ENCODE measurements at regions not wholly inside any gene's neighbourhood (a gene's known extent, or its start where the extent isn't known, plus 50 kb on each side); places are given as distances from the start of the nearest gene placed in this dataset.

DNA sequence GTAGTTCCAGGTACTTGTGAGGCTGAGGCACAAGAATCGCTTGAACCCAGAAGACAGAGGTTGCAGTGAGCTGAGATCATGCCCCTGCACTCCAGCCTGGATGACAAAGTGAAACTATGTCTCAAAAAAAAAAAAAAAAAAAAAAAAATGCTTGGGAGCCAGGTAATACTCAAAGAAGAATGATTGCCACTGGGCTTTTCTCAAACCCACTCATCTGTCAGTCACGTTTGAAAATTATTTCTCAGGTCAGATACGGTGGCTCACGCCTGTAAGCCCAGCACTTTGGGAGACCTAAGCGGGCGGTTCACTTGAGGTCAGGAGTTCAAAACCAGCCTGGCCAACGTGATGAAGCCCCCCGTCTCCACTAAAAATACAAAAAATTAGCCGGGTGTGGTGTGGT lies 155.7 kb downstream of the RELL1 start:
- Histone ChIP-seq H3K27me3 (replicated peaks) (no peaks in the 10 kb centered on the region), H3K4me3 (ENCODE audit: low read depth, low read length) (no peak overlapping the region), H3K27ac (no peak overlapping the region), H3K36me3 (replicated peaks) (no peaks in the 10 kb centered on the region)
- DNase-seq = no peak
- in situ Hi-C loops (cut with HindIII; ENCODE audit: low pct_ligation_motif_present, low sequenced_read_pairs) = no loop called here
- TF ChIP-seq, protein P1, sequence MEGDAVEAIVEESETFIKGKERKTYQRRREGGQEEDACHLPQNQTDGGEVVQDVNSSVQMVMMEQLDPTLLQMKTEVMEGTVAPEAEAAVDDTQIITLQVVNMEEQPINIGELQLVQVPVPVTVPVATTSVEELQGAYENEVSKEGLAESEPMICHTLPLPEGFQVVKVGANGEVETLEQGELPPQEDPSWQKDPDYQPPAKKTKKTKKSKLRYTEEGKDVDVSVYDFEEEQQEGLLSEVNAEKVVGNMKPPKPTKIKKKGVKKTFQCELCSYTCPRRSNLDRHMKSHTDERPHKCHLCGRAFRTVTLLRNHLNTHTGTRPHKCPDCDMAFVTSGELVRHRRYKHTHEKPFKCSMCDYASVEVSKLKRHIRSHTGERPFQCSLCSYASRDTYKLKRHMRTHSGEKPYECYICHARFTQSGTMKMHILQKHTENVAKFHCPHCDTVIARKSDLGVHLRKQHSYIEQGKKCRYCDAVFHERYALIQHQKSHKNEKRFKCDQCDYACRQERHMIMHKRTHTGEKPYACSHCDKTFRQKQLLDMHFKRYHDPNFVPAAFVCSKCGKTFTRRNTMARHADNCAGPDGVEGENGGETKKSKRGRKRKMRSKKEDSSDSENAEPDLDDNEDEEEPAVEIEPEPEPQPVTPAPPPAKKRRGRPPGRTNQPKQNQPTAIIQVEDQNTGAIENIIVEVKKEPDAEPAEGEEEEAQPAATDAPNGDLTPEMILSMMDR (IDR thresholded peaks at IDR 0.05; ENCODE audit: low read depth, low read length, missing control alignments) = no peak

DNA sequence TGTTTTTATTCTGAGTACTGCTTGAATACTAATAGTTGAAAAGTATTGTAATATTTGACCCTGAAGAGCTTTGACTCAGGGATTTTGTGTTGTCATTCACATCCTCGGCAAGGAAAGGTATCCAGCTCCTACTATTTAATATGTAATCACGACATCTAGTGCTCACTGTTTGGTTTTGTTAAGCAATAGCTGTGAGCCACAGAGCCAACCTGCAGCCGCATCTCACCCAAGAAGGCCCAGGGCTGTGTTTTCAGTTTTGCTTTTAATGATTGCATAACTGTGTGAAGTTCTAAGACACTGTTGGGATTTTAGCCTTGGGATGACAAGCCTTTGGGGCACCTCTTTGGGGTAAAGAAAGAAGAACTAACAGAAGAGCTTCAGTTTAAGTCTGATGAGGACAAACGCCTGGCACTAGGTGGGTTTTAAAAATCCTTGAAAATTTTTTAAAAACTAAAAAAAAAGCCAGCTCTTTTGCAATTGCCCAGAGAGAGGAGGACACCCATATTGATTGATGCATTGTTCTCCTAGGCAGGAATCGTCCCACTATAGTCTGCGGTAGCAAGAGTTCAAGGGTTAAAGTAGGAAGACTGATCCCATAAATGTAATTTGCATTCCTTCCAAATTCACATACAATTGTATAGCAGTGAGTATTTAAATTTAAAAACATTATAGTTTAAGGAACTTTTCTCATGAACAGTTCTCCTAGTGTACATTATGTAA lies 157.8 kb downstream of the RELL1 start:
- H3K27me3 ChIP-seq (replicated peaks) = no peaks in the 10 kb centered on the region
- in situ Hi-C loops (cut with HindIII; ENCODE audit: low pct_ligation_motif_present, low sequenced_read_pairs) = no loop called here
- TF ChIP-seq, protein P1 (IDR thresholded peaks at IDR 0.05; ENCODE audit: low read depth, low read length, missing control alignments) = no peak

DNA sequence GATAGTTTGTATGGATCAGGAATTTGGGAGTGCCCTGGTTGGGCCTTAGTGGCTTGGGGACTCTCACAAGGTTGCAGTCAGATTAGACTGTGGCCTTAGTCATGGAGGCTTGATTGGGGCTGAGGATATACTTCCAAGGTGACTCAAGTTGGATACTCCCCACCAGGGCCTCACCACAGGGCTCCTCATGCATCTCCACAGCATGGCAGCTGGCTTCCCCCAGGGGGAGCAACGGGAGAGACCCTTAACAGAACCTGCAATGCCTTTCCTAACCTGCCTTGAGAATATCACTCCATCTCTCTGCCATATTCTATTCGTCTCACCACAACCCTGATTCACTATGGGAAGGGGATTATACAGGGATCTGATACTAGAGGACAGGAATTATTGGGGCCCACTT lies 161.9 kb downstream of the RELL1 start:
- TF ChIP-seq, protein P1 (IDR thresholded peaks at IDR 0.05; ENCODE audit: low read depth, low read length, missing control alignments) = no peak
- no peak for DNase-seq
- Histone ChIP-seq H3K27me3 (replicated peaks) (no peaks in the 10 kb centered on the region), H3K27ac (no peak overlapping the region), H3K36me3 (replicated peaks) (no peaks in the 10 kb centered on the region), H3K4me3 (ENCODE audit: low read depth, low read length) (no peak overlapping the region)
- in situ Hi-C loops (cut with HindIII; ENCODE audit: low pct_ligation_motif_present, low sequenced_read_pairs) = no loop called here

More for the DNA sequence above, 157.8 kb downstream of the RELL1 start:
- no peak for DNase-seq
- Histone ChIP-seq H3K4me3 (ENCODE audit: low read depth, low read length) (no peak overlapping the region), H3K36me3 (replicated peaks) (no peaks in the 10 kb centered on the region), H3K27ac (no peak overlapping the region)

DNA sequence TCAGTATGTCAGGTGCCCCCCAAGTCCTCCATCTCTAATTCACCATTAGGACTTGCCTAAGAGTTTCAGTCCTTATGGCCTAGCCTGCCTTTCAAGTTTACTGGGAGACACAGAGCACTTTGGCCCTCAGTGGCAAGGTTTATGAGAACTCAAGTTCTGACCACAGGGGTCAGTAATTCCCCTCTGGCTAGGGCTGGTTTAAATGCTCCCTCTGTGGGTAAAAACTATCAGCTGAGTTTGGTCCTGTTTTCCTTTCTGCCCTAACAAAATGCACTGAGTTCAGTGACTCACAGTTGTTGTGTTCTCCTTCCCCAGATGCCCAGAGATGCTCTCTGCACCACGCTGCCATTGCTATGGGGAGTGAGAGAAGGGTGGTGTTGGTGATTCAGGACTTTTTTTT lies 163.2 kb downstream of the RELL1 start:
- TF ChIP-seq, protein P1 (IDR thresholded peaks at IDR 0.05; ENCODE audit: low read depth, low read length, missing control alignments) = no peak
- no peak overlapping the region for H3K27ac ChIP-seq
- in situ Hi-C loops (cut with HindIII; ENCODE audit: low pct_ligation_motif_present, low sequenced_read_pairs) = no loop called here
- no peak for DNase-seq
- no peaks in the 10 kb centered on the region for H3K27me3 ChIP-seq (replicated peaks)
- H3K36me3 ChIP-seq (replicated peaks) = no peaks in the 10 kb centered on the region
- no peak overlapping the region for H3K4me3 ChIP-seq (ENCODE audit: low read depth, low read length)

DNA sequence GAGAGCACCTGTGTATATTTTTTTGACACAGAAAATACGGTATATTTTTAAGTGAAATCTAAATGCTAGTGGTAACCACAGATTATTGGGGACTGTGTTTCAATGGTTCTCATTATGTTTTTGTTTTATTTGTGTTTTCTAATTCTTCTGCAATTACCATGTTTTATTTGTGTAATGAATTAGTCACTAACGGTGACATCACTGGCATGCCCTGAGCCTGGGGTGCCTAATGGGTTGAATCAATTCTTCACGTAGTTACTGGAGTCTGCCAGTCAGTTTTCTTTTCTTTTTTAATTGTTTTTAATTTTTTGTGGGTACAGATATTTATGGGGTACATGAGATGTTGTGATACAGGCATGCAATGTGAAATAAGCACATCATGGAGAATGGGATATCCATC lies 168.8 kb downstream of the RELL1 start:
- Histone ChIP-seq H3K36me3 (replicated peaks) (no peaks in the 10 kb centered on the region), H3K4me3 (ENCODE audit: low read depth, low read length) (no peak overlapping the region), H3K27me3 (replicated peaks) (no peaks in the 10 kb centered on the region), H3K27ac (no peak overlapping the region)
- TF ChIP-seq, protein P1 (IDR thresholded peaks at IDR 0.05; ENCODE audit: low read depth, low read length, missing control alignments) = no peak
- in situ Hi-C loops (cut with HindIII; ENCODE audit: low pct_ligation_motif_present, low sequenced_read_pairs) = no loop called here
- DNase-seq = no peak

All from brain microvascular endothelial cell (primary cell).